T-helper 2 cell treated with Interferon-gamma antibody and Interleukin-4, amounts not matched to agents 5 μg/mL and 100 μg/mL, for 36 hours (primary cell): ENCODE measurements at regions not wholly inside any gene's neighbourhood (a gene's known extent, or its start where the extent isn't known, plus 50 kb on each side); places are given as distances from the start of the nearest gene placed in this dataset.

Experiments used
- DNase-seq: peaks from one replicate; pipeline ENCODE4 v3.0.0; 2021; ENCODE audit warnings: low spot score
- H3K27ac Mint-ChIP-seq: one replicate; pipeline ENCODE4 v1.8.0; 2021; ENCODE audit warnings: mild to moderate bottlenecking, mixed read lengths
- H3K27me3 Mint-ChIP-seq: one replicate; pipeline ENCODE4 v1.8.0; 2021; ENCODE audit warnings: low read depth, mixed read lengths
- H3K36me3 Mint-ChIP-seq: one replicate; pipeline ENCODE4 v1.8.0; 2021; ENCODE audit warnings: low read depth, mixed read lengths
- H3K4me1 Mint-ChIP-seq: one replicate; pipeline ENCODE4 v1.8.0; 2021; ENCODE audit warnings: low read depth, mixed read lengths
- H3K4me3 Mint-ChIP-seq: one replicate; pipeline ENCODE4 v1.8.0; 2022; ENCODE audit warnings: mild to moderate bottlenecking, moderate library complexity, mixed read lengths
- H3K9me3 Mint-ChIP-seq: one replicate; pipeline ENCODE4 v1.8.0; 2021; ENCODE audit warnings: mixed read lengths

DNA sequence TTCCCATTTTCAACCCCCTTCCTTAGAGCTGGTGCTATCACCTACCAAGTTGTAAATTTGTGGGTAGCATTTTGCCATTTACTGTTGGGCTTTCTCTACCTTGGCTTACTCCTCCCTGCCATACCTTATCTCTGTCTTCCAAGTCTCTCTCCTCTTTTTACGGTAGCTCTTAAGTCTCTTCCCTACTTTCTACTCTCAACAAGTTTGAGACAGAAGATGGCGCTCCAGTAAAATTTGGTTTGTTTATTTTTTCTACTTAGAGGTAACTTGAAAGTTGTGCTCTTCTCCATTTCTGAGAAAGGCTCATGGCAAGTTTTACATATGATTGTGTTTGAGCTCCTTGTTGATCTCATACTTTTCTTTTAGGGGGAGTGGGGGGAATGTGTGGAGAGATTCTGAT lies 1508.1 kb downstream of the TECRL start:
- no peaks in the 10 kb centered on the region for H3K4me1 Mint-ChIP-seq
- H3K27me3 Mint-ChIP-seq, result no peaks in the 10 kb centered on the region
- H3K27ac Mint-ChIP-seq, result no peak overlapping the region
- H3K9me3 Mint-ChIP-seq, result peaks cover 22% of the 10 kb centered on the region
- no peak overlapping the region for H3K4me3 Mint-ChIP-seq
- H3K36me3 Mint-ChIP-seq, result no peaks in the 10 kb centered on the region
- DNase-seq, result no peak

DNA sequence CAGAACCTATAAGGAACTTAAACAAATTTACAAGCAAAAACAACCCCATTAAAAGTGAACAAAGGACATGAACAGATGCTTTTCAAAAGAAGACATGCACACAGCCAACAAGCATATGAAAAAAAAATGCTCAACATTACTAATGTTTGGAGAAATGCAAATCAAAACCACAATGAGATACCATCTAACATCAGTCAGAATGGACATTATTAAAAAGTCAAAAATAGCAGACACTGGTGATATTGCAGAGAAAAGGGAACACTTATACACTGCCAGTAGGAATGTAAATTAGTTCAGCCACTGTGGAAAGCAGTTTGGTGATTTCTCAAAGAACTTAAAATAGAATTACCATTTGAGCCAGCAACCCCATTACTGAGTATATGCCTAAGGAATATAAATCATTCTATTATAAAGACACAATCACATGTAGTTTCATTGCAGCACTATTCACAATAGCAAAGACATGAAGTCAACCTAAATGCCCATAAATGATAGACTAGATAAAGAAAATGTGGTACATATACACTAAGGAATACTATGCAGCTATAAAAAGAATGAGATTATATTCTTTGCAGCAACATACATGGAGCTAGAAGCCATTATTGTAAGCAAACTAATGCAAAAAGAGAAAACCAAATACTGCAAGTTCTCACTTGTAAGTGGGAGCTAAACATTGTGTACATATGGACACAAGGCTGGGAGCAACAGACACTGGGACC lies 1509.4 kb downstream of the TECRL start:
- H3K4me3 Mint-ChIP-seq, result no peak overlapping the region
- peaks cover 28% of the 10 kb centered on the region for H3K9me3 Mint-ChIP-seq
- H3K27ac Mint-ChIP-seq, result no peak overlapping the region
- H3K4me1 Mint-ChIP-seq, result no peaks in the 10 kb centered on the region
- no peaks in the 10 kb centered on the region for H3K27me3 Mint-ChIP-seq
- H3K36me3 Mint-ChIP-seq, result no peaks in the 10 kb centered on the region
- no peak for DNase-seq

DNA sequence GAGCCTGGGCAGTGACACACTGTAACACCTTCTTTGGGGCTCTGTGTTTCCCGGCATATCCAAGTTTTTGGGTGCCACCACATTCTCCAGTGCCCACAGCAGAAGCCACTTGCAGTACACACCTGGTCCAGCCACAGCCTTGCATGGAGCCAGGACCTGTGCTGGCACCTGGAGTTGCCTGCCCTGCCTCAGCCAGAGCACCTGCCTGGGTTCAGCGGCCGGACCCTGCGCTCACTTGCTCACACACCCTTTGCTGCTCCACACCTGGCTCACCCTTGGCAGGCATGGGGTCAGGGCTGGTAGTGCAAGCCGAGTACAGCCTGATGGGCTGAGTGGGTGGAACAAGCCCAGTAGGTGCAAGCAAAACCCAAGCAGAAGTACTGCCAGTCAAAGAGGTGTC lies 1511.1 kb downstream of the TECRL start:
- H3K27ac Mint-ChIP-seq, result no peak overlapping the region
- H3K36me3 Mint-ChIP-seq, result no peaks in the 10 kb centered on the region
- no peaks in the 10 kb centered on the region for H3K4me1 Mint-ChIP-seq
- no peak for DNase-seq
- H3K9me3 Mint-ChIP-seq, result peaks cover 32% of the 10 kb centered on the region
- H3K27me3 Mint-ChIP-seq, result no peaks in the 10 kb centered on the region
- H3K4me3 Mint-ChIP-seq, result no peak overlapping the region

DNA sequence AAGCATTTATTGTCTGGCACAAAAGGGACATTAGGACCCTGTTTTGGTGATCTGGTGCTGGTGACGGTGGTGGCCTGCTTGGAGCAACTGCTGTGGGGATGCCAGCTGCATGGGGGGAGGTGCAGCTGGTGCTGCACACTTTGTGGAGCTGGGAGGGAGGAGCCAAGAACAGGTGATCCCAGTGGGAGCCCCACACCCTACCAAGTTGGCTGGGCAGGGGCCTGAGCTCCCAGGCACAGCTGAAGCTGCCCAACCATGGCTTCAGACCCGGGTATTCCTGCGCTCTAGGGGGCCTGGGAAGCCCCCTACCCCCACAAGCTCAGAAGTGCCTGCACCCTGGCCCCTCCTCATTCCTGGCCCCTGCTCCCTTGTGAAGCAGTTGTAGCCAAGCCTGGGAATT lies 1512.5 kb downstream of the TECRL start:
- no peak for DNase-seq
- Mint-ChIP-seq H3K4me3 (no peak overlapping the region), H3K27ac (no peak overlapping the region), H3K4me1 (no peaks in the 10 kb centered on the region), H3K36me3 (no peaks in the 10 kb centered on the region), H3K27me3 (no peaks in the 10 kb centered on the region), H3K9me3 (peaks cover 24% of the 10 kb centered on the region)

DNA sequence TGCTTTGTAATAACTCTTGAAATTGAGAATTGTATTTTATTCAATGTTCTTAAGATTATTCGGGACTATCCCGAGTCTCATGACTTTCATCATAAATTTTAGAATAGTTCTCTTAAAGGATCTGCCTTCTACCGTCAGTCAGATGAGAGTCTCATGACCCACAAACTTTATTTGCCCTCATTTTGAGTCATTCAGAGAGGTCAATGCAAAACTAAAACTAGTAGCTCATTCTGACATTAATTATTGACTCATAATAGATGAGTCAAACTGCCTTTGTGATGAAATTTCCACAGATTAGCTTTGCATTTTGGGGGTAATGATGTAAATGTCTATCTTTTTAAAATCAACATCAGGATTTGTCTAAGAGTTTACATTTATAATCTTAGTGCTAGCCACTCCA lies 1527.3 kb downstream of the TECRL start:
- peaks cover 41% of the 10 kb centered on the region for H3K9me3 Mint-ChIP-seq
- no peaks in the 10 kb centered on the region for H3K4me1 Mint-ChIP-seq
- no peaks in the 10 kb centered on the region for H3K36me3 Mint-ChIP-seq
- DNase-seq, result no peak
- H3K27me3 Mint-ChIP-seq, result no peaks in the 10 kb centered on the region
- H3K4me3 Mint-ChIP-seq, result no peak overlapping the region
- no peak overlapping the region for H3K27ac Mint-ChIP-seq

DNA sequence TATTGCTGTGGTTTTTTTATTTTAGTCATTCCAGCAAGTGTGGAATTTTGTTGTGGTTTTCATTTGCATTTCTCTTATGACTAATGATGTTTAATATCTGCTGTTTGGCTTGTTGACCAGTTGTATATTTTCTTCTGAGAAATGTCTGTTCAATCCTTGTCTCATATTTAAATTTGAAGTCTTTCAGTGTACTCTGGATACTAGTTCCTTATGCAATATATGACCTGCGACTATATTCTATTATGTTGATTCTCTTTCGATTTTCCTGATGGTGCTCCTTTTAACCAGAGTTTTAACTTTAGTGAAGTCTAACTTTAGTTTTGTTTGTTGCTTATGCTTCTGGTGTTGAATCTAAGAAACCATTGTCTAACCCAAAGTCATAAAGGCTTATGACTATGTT lies 1528.0 kb downstream of the TECRL start:
- DNase-seq, result no peak
- H3K9me3 Mint-ChIP-seq, result peaks cover 44% of the 10 kb centered on the region
- no peak overlapping the region for H3K4me3 Mint-ChIP-seq
- no peaks in the 10 kb centered on the region for H3K36me3 Mint-ChIP-seq
- H3K4me1 Mint-ChIP-seq, result no peaks in the 10 kb centered on the region
- H3K27me3 Mint-ChIP-seq, result no peaks in the 10 kb centered on the region
- no peak overlapping the region for H3K27ac Mint-ChIP-seq

DNA sequence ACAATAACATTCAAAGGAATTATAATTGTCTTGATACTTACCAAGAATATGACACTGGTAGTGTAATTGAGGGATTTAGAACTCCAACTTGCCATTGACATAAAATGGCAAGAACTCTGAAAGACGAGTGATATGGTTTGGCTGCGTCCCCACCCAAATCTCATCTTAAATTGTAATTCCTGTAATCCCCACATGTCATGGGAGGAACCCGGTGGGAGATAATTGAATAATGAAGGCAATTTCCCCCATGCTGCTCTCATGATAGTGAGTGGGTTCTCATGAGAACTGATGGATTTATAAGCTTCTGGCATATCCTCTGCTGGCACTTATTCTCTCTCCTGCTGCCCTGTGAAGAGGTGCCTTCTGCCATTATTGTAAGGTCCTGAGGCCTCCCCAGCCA lies 1536.4 kb downstream of the TECRL start:
- Mint-ChIP-seq H3K4me3 (no peak overlapping the region), H3K36me3 (no peaks in the 10 kb centered on the region), H3K27ac (no peak overlapping the region), H3K27me3 (no peaks in the 10 kb centered on the region), H3K4me1 (no peaks in the 10 kb centered on the region), H3K9me3 (peaks cover 44% of the 10 kb centered on the region)
- DNase-seq, result no peak

DNA sequence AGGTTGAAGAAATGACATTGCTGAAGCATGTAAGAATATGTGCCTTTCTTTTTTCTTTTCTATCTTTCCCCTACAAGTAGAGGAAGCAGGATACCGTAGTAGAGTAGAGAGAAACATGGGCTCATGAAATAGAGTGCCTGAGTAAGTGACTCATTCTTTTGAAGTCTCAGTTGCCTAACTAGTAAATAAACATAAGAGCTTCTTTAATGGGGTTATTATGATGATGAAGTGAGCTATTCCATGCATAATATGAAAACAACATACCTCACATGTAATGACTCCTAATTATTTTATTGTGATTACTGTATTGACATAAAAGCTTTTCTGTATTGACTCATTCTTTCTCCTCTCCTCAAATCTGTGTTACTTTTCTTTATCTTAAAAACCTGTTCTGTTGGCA lies 1538.2 kb downstream of the TECRL start:
- Mint-ChIP-seq H3K4me3 (no peak overlapping the region), H3K9me3 (peaks cover 35% of the 10 kb centered on the region), H3K27ac (no peak overlapping the region), H3K4me1 (no peaks in the 10 kb centered on the region), H3K27me3 (no peaks in the 10 kb centered on the region), H3K36me3 (no peaks in the 10 kb centered on the region)
- no peak for DNase-seq

DNA sequence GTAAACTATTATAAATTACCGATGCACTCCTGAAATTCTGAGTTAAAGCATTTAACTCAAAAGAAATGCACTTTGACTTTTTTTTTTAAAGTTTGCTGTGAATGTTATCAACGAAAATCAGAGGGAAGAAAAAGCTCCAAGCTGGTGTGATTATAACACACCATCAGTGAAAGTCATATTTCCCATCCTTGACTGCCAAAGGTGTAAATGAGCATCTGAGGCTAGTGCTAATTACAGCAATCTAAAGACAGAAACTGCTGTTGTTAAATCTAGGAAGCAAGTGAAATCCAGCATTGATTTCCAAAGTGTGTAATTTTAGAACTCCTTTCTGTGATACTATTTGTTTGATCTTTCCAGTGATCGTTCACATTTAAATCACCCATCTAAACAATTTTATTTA lies 1538.8 kb downstream of the TECRL start:
- H3K36me3 Mint-ChIP-seq, result no peaks in the 10 kb centered on the region
- H3K4me3 Mint-ChIP-seq, result no peak overlapping the region
- H3K27ac Mint-ChIP-seq, result no peak overlapping the region
- DNase-seq, result no peak
- no peaks in the 10 kb centered on the region for H3K4me1 Mint-ChIP-seq
- peaks cover 32% of the 10 kb centered on the region for H3K9me3 Mint-ChIP-seq
- no peaks in the 10 kb centered on the region for H3K27me3 Mint-ChIP-seq

DNA sequence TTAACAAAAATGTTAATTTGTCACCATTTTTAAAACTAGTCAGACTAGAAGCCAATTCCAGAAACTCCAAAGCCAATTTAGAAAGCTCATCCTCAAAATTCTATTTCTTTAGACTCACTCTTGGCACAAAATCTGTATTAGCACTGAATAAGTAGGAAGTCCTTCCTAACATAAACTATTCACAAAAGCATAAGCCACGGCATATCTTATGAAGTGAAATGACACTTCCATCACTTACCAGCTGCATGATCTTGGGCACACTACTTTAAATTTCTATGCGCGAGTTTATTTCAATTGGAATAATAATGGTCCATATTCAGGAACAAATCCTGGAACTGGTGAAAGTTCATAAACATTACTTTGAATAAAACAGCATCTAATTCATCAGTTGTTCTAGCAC lies 1544.0 kb downstream of the TECRL start:
- peaks cover 31% of the 10 kb centered on the region for H3K9me3 Mint-ChIP-seq
- no peaks in the 10 kb centered on the region for H3K4me1 Mint-ChIP-seq
- H3K4me3 Mint-ChIP-seq, result no peak overlapping the region
- DNase-seq, result no peak
- no peak overlapping the region for H3K27ac Mint-ChIP-seq
- H3K36me3 Mint-ChIP-seq, result no peaks in the 10 kb centered on the region
- no peaks in the 10 kb centered on the region for H3K27me3 Mint-ChIP-seq

DNA sequence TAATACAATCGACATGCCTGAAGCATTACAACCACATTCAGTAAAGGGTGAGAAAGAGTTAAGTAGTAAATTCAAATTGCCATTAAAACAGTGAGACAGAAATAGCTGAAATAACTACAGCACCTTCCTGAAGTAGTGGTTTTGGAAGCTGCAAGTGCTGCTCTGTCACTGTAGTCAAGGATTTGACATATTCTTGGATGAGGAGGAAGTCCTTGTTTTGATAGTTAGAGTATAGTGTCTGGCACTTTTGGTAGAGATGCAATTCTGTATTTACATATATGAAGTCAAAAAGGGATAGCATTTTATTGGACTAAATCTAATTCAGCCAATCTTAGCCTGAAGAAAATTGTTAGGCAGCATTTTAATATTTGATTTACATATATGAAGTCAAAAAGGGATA lies 1559.6 kb downstream of the TECRL start:
- H3K27me3 Mint-ChIP-seq, result no peaks in the 10 kb centered on the region
- no peaks in the 10 kb centered on the region for H3K36me3 Mint-ChIP-seq
- H3K4me3 Mint-ChIP-seq, result no peak overlapping the region
- H3K27ac Mint-ChIP-seq, result no peak overlapping the region
- H3K4me1 Mint-ChIP-seq, result no peaks in the 10 kb centered on the region
- H3K9me3 Mint-ChIP-seq, result peaks cover 25% of the 10 kb centered on the region
- DNase-seq, result no peak

DNA sequence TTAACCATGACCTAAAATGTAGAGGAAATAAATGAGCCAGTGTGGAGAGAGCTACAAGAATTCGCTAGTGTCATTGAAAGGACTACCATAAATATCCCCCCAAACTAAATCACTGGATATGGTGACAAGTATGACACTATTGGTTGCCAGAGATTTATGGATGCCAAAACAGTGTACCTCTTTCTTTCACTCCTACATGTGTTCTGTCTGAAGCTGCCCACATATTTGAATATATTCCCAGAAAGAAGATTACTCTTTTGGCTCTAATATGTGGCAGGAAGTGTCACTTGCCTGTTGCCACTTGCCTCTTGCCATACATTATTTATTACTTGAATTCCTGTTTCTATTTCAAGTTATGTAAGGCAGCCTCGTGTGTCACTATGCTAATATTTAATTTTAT lies 1573.6 kb downstream of the TECRL start:
- no peak overlapping the region for H3K27ac Mint-ChIP-seq
- no peaks in the 10 kb centered on the region for H3K36me3 Mint-ChIP-seq
- peaks cover 43% of the 10 kb centered on the region for H3K9me3 Mint-ChIP-seq
- no peaks in the 10 kb centered on the region for H3K4me1 Mint-ChIP-seq
- H3K27me3 Mint-ChIP-seq, result no peaks in the 10 kb centered on the region
- H3K4me3 Mint-ChIP-seq, result no peak overlapping the region
- no peak for DNase-seq

DNA sequence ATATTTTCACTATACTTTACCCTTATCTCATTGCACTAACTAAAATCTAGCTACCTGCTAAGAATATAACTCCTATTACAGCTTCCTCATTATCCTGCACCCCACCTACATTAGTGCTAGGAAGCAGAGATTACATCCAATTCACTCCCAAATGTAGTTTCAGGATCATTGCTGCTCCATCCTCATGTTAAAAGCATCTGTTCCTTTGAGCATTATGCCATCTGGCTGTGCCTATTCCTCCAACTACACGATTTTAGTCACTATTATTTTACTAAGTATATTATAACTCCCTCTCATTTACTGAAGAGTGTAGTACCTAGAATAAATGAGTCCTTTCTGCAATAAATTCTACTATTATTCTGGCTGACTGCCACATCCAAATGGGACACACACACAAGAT lies 1586.9 kb downstream of the TECRL start:
- Mint-ChIP-seq H3K9me3 (peaks cover 45% of the 10 kb centered on the region), H3K27me3 (no peaks in the 10 kb centered on the region), H3K27ac (no peak overlapping the region), H3K4me1 (no peaks in the 10 kb centered on the region), H3K4me3 (no peak overlapping the region), H3K36me3 (no peaks in the 10 kb centered on the region)
- no peak for DNase-seq

DNA sequence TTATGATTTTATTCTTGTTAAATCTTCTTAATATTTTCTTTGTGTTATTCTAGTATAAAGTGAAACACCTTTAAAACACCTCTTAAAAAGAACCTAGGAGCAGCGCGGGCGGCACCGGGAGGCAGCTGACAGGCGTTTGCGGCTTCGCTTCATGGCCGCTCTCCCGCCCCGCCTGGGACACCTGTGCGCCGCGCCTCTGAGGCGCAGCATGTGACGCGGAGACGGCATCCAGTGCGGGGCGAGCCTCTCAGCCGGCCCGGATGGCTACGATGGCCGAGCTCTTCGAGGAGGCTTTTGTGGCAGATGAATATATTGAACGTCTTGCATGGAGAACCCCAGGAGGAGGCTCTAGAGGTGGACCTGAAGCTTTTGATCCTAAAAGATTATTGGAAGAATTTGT lies 1592.7 kb downstream of the TECRL start:
- Mint-ChIP-seq H3K4me3 (no peak overlapping the region), H3K36me3 (no peaks in the 10 kb centered on the region), H3K9me3 (peaks cover 19% of the 10 kb centered on the region), H3K27me3 (no peaks in the 10 kb centered on the region), H3K27ac (no peak overlapping the region), H3K4me1 (no peaks in the 10 kb centered on the region)
- DNase-seq, result no peak

DNA sequence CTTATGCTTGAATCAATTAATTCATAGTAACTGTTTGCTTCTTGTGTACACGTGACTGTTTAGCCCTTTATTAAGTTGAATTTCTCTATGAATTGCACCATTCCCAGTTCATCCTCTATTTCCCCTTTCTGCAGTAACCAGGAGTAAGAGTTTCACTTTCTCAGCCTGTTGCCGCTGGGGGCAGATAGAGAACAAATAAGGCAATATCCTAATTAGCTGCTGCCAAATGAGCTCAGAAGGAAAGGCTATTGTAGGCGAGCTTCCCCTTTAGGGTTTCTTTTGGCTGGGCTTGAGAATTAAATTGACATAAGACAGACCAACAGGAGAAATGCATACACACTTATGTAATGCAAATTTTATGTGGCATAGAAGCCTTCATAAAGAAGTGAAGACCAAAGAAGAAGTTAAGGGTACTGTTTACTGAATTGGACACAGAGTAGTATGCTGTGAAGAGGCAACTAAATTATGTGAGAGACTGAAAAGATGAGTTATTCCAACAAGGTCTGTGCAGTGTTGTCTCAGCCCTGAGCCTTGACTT lies 1594.7 kb downstream of the TECRL start:
- Mint-ChIP-seq H3K4me3 (no peak overlapping the region), H3K27ac (no peak overlapping the region)
- no peak for DNase-seq

More for the DNA sequence above, 1594.7 kb downstream of the TECRL start:
- H3K36me3 Mint-ChIP-seq, result no peaks in the 10 kb centered on the region
- no peaks in the 10 kb centered on the region for H3K27me3 Mint-ChIP-seq
- H3K9me3 Mint-ChIP-seq, result peaks cover 14% of the 10 kb centered on the region
- no peaks in the 10 kb centered on the region for H3K4me1 Mint-ChIP-seq
